ENCODE measurements at regions not wholly inside any gene's neighbourhood (a gene's known extent, or its start where the extent isn't known, plus 50 kb on each side); places are given as distances from the start of the nearest gene placed in this dataset.

DNA sequence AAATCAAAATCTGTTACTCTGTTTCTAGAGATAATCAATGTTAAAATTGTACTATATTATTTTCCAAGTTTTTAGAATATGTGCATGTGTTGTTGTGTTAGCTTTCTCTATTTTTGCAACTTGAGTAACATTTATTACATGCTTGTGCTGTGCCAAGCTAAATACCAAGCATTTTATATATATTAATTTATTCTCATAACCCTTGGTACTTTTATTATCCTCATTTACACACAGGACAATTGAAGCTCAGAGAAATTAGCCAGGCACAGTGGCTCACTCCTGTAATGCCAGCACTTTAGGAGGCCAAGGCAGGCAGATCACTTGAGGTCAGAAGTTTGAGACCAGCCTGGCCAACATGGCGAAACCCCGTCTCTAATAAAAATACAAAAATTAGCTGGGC, 254.0 kb upstream of the DMRT1 start:
- no peak for DNase-seq
- no peaks in the 10 kb centered on the region for H3K9me3 ChIP-seq
- H3K4me1 ChIP-seq = peaks cover 9 to 33% (median 22%) of the 10 kb centered on the region in 4 donors
- no peak overlapping the region for H3K4me3 ChIP-seq
- TF ChIP-seq POLR2A (IDR thresholded peaks at IDR 0.05) (no peak), EP300 (IDR thresholded peaks at IDR 0.05) (no peak), POLR2AphosphoS5 (IDR thresholded peaks at IDR 0.05) (no peak), CTCF (IDR thresholded peaks at IDR 0.05) (no peak)
- intact Hi-C loops (cut with DNase I; ENCODE audit: low total_unique reads) = no loop called here
- 85 to 100% (median 93%) methylated on average over 2 of the region's 2 CpGs for WGBS, 5 donors
- H3K27me3 ChIP-seq = no peaks in the 10 kb centered on the region
- no peak overlapping the region for H3K27ac ChIP-seq
- no peaks in the 10 kb centered on the region for H3K36me3 ChIP-seq

DNA sequence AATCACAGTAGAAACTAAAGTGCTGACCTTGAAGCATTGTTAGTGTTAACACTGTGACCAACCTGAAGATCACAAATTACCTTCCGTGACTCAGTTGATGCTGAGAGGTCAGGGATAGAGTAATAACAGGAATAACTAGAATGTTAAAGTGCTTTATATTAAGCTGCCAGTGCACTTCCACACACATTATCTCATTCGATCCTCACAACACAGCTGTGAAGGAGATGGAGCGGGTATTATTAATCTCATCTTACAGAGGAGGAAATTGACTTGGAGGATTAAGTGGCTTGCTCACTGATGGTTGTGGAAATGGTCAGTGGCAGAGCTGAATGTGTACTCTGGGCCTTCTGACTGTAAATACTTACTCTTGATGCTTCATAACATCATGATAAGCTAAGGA, 252.5 kb upstream of the DMRT1 start:
- TF ChIP-seq POLR2A (IDR thresholded peaks at IDR 0.05) = no peak
- TF ChIP-seq EP300 (IDR thresholded peaks at IDR 0.05) = no peak
- TF ChIP-seq POLR2AphosphoS5 (IDR thresholded peaks at IDR 0.05) = no peak
- TF ChIP-seq CTCF (IDR thresholded peaks at IDR 0.05) = no peak
- no peaks in the 10 kb centered on the region for H3K36me3 ChIP-seq
- no peaks in the 10 kb centered on the region for H3K27me3 ChIP-seq
- H3K9me3 ChIP-seq = no peaks in the 10 kb centered on the region
- DNase-seq = no peak
- H3K4me1 ChIP-seq = peaks cover 9 to 29% (median 20%) of the 10 kb centered on the region in 4 donors
- H3K27ac ChIP-seq = peak overlapping the region in 2 of 5 donors; percentile 40 to 58
- no peak overlapping the region for H3K4me3 ChIP-seq
- 70 to 80% (median 79%) methylated on average over 3 of the region's 3 CpGs for WGBS, 5 donors
- intact Hi-C loops (cut with DNase I; ENCODE audit: low total_unique reads) = no loop called here

- Histone ChIP-seq H3K36me3 (no peaks in the 10 kb centered on the region), H3K4me3 (no peak overlapping the region), H3K27me3 (no peaks in the 10 kb centered on the region), H3K4me1 (peaks cover 9 to 29% (median 20%) of the 10 kb centered on the region in 4 donors), H3K27ac (peak overlapping the region in 2 of 5 donors; percentile 40 to 58), H3K9me3 (no peaks in the 10 kb centered on the region)
- WGBS, 5 donors = 0 to 12% (median 6%) methylated on average over 3 of the region's 3 CpGs
- DNase-seq = peak in 1 of 2 donors; percentile 53
- intact Hi-C loops (cut with DNase I; ENCODE audit: low total_unique reads) = no loop called here
- TF ChIP-seq POLR2AphosphoS5 (IDR thresholded peaks at IDR 0.05) = no peak
- no peak for TF ChIP-seq CTCF (IDR thresholded peaks at IDR 0.05)
- no peak for TF ChIP-seq POLR2A (IDR thresholded peaks at IDR 0.05)
- no peak for TF ChIP-seq EP300 (IDR thresholded peaks at IDR 0.05)
Measured at GRCh38 chr9:589723-590122, 251.8 kb upstream of the DMRT1 start.

GRCh38 chr9:591292-591691, 250.2 kb upstream of the DMRT1 start:
- TF ChIP-seq POLR2A (IDR thresholded peaks at IDR 0.05) (no peak), EP300 (IDR thresholded peaks at IDR 0.05) (no peak), CTCF (IDR thresholded peaks at IDR 0.05) (no peak), POLR2AphosphoS5 (IDR thresholded peaks at IDR 0.05) (peak in 2 of 3 donors; percentile 71 to 82)
- Histone ChIP-seq H3K9me3 (no peaks in the 10 kb centered on the region), H3K4me3 (no peak overlapping the region), H3K4me1 (peaks cover 9 to 29% (median 20%) of the 10 kb centered on the region in 4 donors), H3K36me3 (no peaks in the 10 kb centered on the region), H3K27ac (peak overlapping the region in 3 of 5 donors; percentile 42 to 53 (median 44)), H3K27me3 (no peaks in the 10 kb centered on the region)
- WGBS, 5 donors = 33 to 38% (median 35%) methylated on average over 4 of the region's 4 CpGs
- intact Hi-C loops (cut with DNase I; ENCODE audit: low total_unique reads) = no loop called here
- peak; percentile 53 to 87 for DNase-seq
